NCI-H146 treated with DMSO at 0.1 percent for 48 hours (cell line): ENCODE measurements at regions not wholly inside any gene's neighbourhood (a gene's known extent, or its start where the extent isn't known, plus 50 kb on each side); places are given as distances from the start of the nearest gene placed in this dataset.
"Not testable (repeated sequence)": the region's sequence is repeated elsewhere in the genome, so short reads cannot be mapped to it uniquely, and the experiment has no call there.

Experiments used
- DNase-seq: peaks from one replicate; lab custom pipeline; 2025; ENCODE audit not compliant: unreplicated experiment; lab: John Stamatoyannopoulos, UW

DNA sequence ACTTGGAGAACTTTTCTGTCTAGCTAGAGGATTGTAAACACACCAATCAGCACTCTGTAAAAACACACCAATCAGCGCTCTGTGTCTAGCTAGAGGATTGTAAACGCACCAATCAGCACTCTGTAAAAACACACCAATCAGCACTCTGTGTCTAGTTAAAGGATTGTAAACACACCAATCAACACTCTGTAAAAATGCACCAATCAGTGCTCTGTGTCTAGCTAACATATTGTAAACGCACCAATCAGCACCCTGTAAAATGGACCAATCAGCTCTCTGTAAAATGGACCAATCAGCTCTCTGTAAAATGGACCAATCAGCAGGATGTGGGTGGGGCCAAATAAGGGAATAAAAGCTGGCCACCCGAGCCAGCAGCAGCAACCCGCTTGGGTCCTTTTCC, 91.1 kb upstream of the KRAS start:
- DNase-seq = not testable (repeated sequence)

DNA sequence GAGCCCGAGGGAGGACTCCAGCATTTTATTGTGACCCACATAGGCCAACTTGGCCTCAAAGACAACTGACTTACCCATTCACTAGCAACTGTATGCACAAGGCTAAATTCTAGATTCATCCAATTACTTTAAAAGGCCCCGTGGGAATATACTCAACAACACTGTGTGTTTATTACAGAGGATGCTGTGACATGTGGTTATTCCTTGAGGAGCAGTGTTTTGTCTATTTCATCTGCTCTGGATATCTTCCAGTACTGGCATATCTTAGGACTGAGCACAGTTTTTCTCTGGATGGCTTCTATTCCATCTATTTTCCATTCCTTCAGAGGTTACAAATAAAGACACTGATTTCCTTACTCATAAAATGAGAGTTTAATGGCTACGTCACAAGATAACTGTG, 87.2 kb upstream of the KRAS start:
- no peak for DNase-seq

DNA sequence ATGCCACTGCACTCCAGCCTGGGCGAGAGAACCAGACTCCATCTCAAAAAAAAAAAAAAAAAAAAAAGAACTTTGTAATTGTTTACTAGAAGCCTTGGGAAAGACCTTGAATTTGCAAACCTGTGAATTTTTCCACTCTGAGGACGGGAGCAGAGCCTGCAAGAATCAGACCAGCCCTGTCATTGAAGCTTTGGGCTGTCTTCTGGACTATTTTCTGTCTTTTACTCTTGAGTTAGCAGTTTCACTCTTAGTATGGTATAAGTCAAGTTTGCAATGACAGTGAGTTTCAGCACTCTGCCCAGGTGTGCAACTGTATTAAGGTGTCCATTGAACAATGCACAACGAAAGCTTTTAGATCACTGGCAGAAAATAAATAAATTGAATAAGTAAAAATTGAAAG, 81.4 kb upstream of the KRAS start:
- DNase-seq = no peak

- no peak for DNase-seq
Measured at GRCh38 chr12:25328072-25328712, 77.5 kb upstream of the KRAS start.

GRCh38 chr12:25327321-25327720, 76.6 kb upstream of the KRAS start:
- no peak for DNase-seq

DNA sequence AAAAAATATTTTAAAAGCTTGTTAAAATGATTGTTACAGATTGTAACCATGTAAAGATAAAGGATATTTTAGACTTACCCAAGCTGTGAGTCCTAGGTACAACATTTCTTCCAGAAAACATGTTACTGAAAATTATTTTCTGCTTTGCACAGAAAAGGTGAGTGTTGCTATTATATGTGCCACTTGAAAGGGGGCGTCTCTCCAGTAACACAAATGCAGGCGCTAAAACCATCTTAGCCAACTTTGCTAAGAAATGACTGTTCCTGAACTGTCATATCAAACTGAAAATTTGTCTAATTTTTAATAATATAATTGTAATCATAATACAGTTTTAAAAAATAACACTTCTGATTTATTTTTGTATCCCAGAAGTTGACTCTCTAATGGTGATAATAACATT, 75.6 kb upstream of the KRAS start:
- no peak for DNase-seq

- DNase-seq = no peak
Measured at GRCh38 chr12:25324861-25325260, 74.1 kb upstream of the KRAS start.

DNA sequence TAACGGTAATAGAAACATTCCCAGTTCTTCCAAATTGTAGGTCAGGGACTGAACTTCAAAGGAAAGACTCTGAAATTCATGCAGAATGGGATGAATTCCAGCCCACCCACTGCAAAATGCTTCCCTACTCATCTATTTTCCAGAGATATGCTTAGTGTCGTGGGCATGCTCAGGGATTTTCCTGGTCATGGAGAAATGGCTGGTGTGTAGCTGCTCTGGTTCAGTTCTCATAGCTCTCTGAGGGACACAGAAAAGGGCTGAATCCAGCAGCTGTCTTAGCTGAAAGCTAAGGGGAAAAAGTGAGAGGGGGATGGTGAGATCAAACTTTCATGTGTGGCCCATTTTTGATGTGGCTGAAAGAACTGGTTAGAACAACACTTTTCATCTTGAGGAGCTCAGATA, 72.9 kb upstream of the KRAS start:
- no peak for DNase-seq

- no peak for DNase-seq
Measured at GRCh38 chr12:25322918-25323531, 72.3 kb upstream of the KRAS start.

- DNase-seq = no peak
Measured at GRCh38 chr12:25322351-25322750, 71.6 kb upstream of the KRAS start.

- no peak for DNase-seq
Measured at GRCh38 chr12:25321772-25322171, 71.0 kb upstream of the KRAS start.

GRCh38 chr12:25320123-25321006, 69.6 kb upstream of the KRAS start:
- no peak for DNase-seq

- no peak for DNase-seq
Measured at GRCh38 chr12:25319233-25319984, 68.7 kb upstream of the KRAS start.

GRCh38 chr12:25317553-25317952, 66.8 kb upstream of the KRAS start:
- no peak for DNase-seq

DNA sequence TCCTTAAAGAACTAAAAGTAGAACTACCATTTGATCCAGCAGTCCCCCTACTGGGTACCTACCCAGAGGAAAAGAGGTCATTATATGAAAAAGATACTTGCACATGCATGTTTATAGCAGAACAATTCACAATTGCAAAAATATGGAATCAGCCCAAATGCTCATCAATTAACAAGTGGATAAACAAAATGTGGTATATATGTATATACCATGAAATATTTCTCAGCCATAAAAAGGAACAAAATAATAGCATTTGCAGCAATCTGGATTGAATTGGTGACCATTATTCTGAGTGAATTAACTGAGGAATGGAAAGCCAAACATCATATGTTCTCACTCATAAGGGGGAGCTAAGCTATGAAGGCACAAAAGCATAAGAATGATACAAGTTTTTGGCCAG, 64.7 kb upstream of the KRAS start:
- DNase-seq = no peak

GRCh38 chr12:25313266-25313990, 62.7 kb upstream of the KRAS start:
- not testable (repeated sequence) for DNase-seq

DNA sequence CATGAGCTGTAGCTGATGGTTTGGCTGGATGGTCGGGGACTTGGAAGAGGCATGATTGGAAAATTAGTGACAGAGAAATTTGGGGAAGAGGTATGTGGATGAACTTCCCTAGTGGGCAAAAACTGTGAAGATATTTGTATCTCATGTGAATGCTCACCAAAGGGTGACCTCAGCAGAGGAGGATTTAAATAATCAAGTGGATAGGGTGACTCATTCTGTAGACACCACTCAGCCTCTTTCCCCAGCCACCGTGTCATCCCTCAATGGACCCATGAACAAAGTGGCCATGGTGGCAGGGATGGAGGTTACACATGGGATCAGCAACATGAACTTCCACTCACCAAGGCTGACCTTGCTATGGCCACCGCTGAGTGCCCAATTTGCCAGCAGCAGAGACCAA, 60.8 kb upstream of the KRAS start:
- no peak for DNase-seq

GRCh38 chr12:25310071-25310470, 59.3 kb upstream of the KRAS start:
- not testable (repeated sequence) for DNase-seq

- DNase-seq = no peak
Measured at GRCh38 chr12:25308756-25309155, 58.0 kb upstream of the KRAS start.

GRCh38 chr12:25307818-25308217, 57.1 kb upstream of the KRAS start:
- no peak for DNase-seq

DNA sequence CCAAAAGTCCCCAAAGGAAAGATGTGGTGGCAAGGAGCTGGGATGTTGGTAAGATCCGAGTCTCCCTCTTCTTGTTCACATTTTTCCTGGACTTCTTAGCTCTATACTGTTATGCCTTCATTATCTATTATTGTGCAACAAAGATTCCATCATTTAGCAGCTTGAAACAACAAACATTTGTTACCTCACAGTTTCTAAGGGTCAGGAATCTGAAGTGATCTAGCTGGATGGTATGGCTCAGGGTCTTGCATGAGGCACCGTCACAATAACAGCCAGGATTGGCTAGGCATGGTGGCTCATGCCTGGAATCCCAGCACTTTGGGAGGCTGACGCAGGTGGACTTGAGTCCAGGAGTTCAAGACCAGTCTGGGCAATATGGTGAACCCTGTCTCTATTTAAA, 51.1 kb upstream of the KRAS start:
- no peak for DNase-seq
